Natural killer cell treated with Interleukin-12 subunit alpha and Interleukin-12 subunit beta and Interleukin-15 and Interleukin-18, amount 100 ng/mL, for 72 hours (primary cell): ENCODE measurements at regions not wholly inside any gene's neighbourhood (a gene's known extent, or its start where the extent isn't known, plus 50 kb on each side); places are given as distances from the start of the nearest gene placed in this dataset.

Experiments
- ATAC-seq, 2 donors: fragments of 150-1000 bp; cut with Tn5 transposase in 1 of 2; sonication (Bioruptor Pico), chemical (Tn5 transposase) in 1 of 2; 2 replicates each; pipeline ENCODE4 v1.10.0; 2021
- DNase-seq: peaks from one replicate; pipeline ENCODE4 v3.0.0; 2022; ENCODE audit warnings: low spot score
- H3K27ac Mint-ChIP-seq, 2 donors: 1 replicate in 1 of 2; 2 replicates in 1 of 2; pipeline ENCODE4 v1.8.0; 2022; ENCODE audit warnings: mixed read lengths in 2 of 2, mild to moderate bottlenecking in 1 of 2, moderate library complexity in 1 of 2
- H3K27me3 Mint-ChIP-seq, 2 donors: 1 replicate in 1 of 2; 2 replicates in 1 of 2; pipeline ENCODE4 v1.8.0; 2022; ENCODE audit warnings: mixed read lengths in 2 of 2
- H3K36me3 Mint-ChIP-seq: one replicate; pipeline ENCODE4 v1.8.0; 2022; ENCODE audit warnings: mixed read lengths
- H3K4me1 Mint-ChIP-seq, 2 donors: 1 replicate in 1 of 2; 2 replicates in 1 of 2; pipeline ENCODE4 v1.8.0; 2022; ENCODE audit warnings: low read depth in 2 of 2, mixed read lengths in 2 of 2, mild to moderate bottlenecking in 1 of 2
- H3K4me3 Mint-ChIP-seq: one replicate; pipeline ENCODE4 v1.8.0; 2022; ENCODE audit warnings: mixed read lengths
- H3K9me3 Mint-ChIP-seq: 2 replicates; pipeline ENCODE4 v1.8.0; 2022; ENCODE audit warnings: mixed read lengths

GRCh38 chr5:78706381-78706780, 57.8 kb upstream of the LHFPL2 start:
- Mint-ChIP-seq H3K27me3 (peaks cover 2 to 18% of the 10 kb centered on the region in 2 donors), H3K4me3 (no peak overlapping the region), H3K36me3 (no peaks in the 10 kb centered on the region), H3K4me1 (no peaks in the 10 kb centered on the region), H3K27ac (no peak overlapping the region), H3K9me3 (peaks cover 3% of the 10 kb centered on the region)
- no peak for DNase-seq
- no peak for ATAC-seq

- DNase-seq: no peak
- peaks cover 2 to 13% of the 10 kb centered on the region in 2 donors for H3K27me3 Mint-ChIP-seq
- H3K9me3 Mint-ChIP-seq: peaks cover under 1% of the 10 kb centered on the region
- ATAC-seq: no peak
- H3K27ac Mint-ChIP-seq: no peak overlapping the region
- no peaks in the 10 kb centered on the region for H3K4me1 Mint-ChIP-seq
- no peaks in the 10 kb centered on the region for H3K36me3 Mint-ChIP-seq
- no peak overlapping the region for H3K4me3 Mint-ChIP-seq
Measured at GRCh38 chr5:78705826-78706225, 57.3 kb upstream of the LHFPL2 start.

GRCh38 chr5:78701795-78702410, 53.3 kb upstream of the LHFPL2 start:
- H3K4me1 Mint-ChIP-seq: no peaks in the 10 kb centered on the region
- H3K27me3 Mint-ChIP-seq: peaks cover 2 to 10% of the 10 kb centered on the region in 2 donors
- H3K36me3 Mint-ChIP-seq: no peaks in the 10 kb centered on the region
- DNase-seq: no peak
- no peak overlapping the region for H3K4me3 Mint-ChIP-seq
- no peak for ATAC-seq
- no peak overlapping the region for H3K27ac Mint-ChIP-seq
- no peaks in the 10 kb centered on the region for H3K9me3 Mint-ChIP-seq

GRCh38 chr5:78699552-78700153, 51.1 kb upstream of the LHFPL2 start:
- ATAC-seq (no peak), DNase-seq (no peak)
- Mint-ChIP-seq H3K27ac (no peak overlapping the region), H3K4me3 (no peak overlapping the region), H3K36me3 (no peaks in the 10 kb centered on the region), H3K4me1 (no peaks in the 10 kb centered on the region), H3K27me3 (peaks cover 0 to 5% of the 10 kb centered on the region in 2 donors), H3K9me3 (no peaks in the 10 kb centered on the region)

- ATAC-seq (no peak), DNase-seq (no peak)
- no peaks in the 10 kb centered on the region for H3K4me1 Mint-ChIP-seq
- H3K4me3 Mint-ChIP-seq: no peak overlapping the region
- H3K27me3 Mint-ChIP-seq: peaks cover 5 to 7% of the 10 kb centered on the region in 2 donors
- H3K27ac Mint-ChIP-seq: no peak overlapping the region
- no peaks in the 10 kb centered on the region for H3K36me3 Mint-ChIP-seq
- H3K9me3 Mint-ChIP-seq: no peaks in the 10 kb centered on the region
Measured at GRCh38 chr5:78698191-78698791, 49.7 kb upstream of the LHFPL2 start.
